ENCODE measurements at regions not wholly inside any gene's neighbourhood (a gene's known extent, or its start where the extent isn't known, plus 50 kb on each side); places are given as distances from the start of the nearest gene placed in this dataset.

- H3K27ac ChIP-seq (ENCODE audit: low read length), result no peak overlapping the region
- CTCF ChIA-PET, result no interaction called here
Observed at GRCh38 chr7:34453150-34453549, 204.9 kb upstream of the NPSR1 start.

GRCh38 chr7:34454381-34454780 lies 203.6 kb upstream of the NPSR1 start:
- DNase-seq, result no peak
- no peak overlapping the region for H3K4me3 ChIP-seq (ENCODE audit: low read length)
- H3K4me1 ChIP-seq (ENCODE audit: insufficient read depth, low read length), result no peaks in the 10 kb centered on the region
- no TSS peak for BruUV-seq (replicated peaks)
- H3F3A ChIP-seq (ENCODE audit: low read length, unreplicated experiment), result no peaks in the 10 kb centered on the region
- intact Hi-C loops (cut with micrococcal nuclease), result no loop called here
- no peaks in the 10 kb centered on the region for H3K9me2 ChIP-seq (replicated peaks; ENCODE audit: low read length)
- no peak for ATAC-seq
- CTCF ChIA-PET, result no interaction called here
- no peak overlapping the region for H2AFZ ChIP-seq (ENCODE audit: low read length)
- no peaks in the 10 kb centered on the region for H3K79me2 ChIP-seq (ENCODE audit: low read length)
- H3K4me2 ChIP-seq (ENCODE audit: low read length), result no peak overlapping the region
- no peaks in the 10 kb centered on the region for H3K27me3 ChIP-seq (ENCODE audit: low read length)
- TF ChIP-seq CTCF (conservative IDR thresholded peaks at IDR 0.05; ENCODE audit: low read depth, low read length), result no peak
- H3K36me3 ChIP-seq (ENCODE audit: low read depth, low read length), result no peaks in the 10 kb centered on the region
- no peak overlapping the region for H3K9ac ChIP-seq (ENCODE audit: low read length)
- H4K20me1 ChIP-seq (ENCODE audit: low read length), result no peaks in the 10 kb centered on the region
- POLR2A ChIA-PET (ENCODE audit: unreplicated experiment), result no interaction called here
- no peak overlapping the region for H3K27ac ChIP-seq (ENCODE audit: low read length)
- H3K9me3 ChIP-seq (ENCODE audit: low read length), result no peaks in the 10 kb centered on the region

More at GRCh38 chr7:34453150-34453549, 204.9 kb upstream of the NPSR1 start:
- TF ChIP-seq EZH2 (IDR thresholded peaks at IDR 0.05; ENCODE audit: low read length, unreplicated experiment) (no peak), EZH2phosphoT487 (IDR thresholded peaks at IDR 0.05; ENCODE audit: borderline replicate concordance, low read length) (no peak), CTCF (conservative IDR thresholded peaks at IDR 0.05; ENCODE audit: low read depth, low read length) (no peak)
- ATAC-seq (no peak), DNase-seq (no peak)
- H3K36me3 ChIP-seq (ENCODE audit: low read depth, low read length), result no peaks in the 10 kb centered on the region
- POLR2A ChIA-PET (ENCODE audit: unreplicated experiment), result no interaction called here
- H3K79me2 ChIP-seq (ENCODE audit: low read length), result no peaks in the 10 kb centered on the region
- no peaks in the 10 kb centered on the region for H3K4me1 ChIP-seq (ENCODE audit: insufficient read depth, low read length)
- H3F3A ChIP-seq (ENCODE audit: low read length, unreplicated experiment), result no peaks in the 10 kb centered on the region
- H3K27me3 ChIP-seq (ENCODE audit: low read length), result no peaks in the 10 kb centered on the region
- no peaks in the 10 kb centered on the region for H3K9me2 ChIP-seq (replicated peaks; ENCODE audit: low read length)
- H3K4me3 ChIP-seq (ENCODE audit: low read length), result no peak overlapping the region
- no peak overlapping the region for H2AFZ ChIP-seq (ENCODE audit: low read length)
- no peaks in the 10 kb centered on the region for H3K9me3 ChIP-seq (ENCODE audit: low read length)
- no TSS peak for BruUV-seq (replicated peaks)
- H3K9ac ChIP-seq (ENCODE audit: low read length), result no peak overlapping the region
- intact Hi-C loops (cut with micrococcal nuclease), result no loop called here
- H3K4me2 ChIP-seq (ENCODE audit: low read length), result no peak overlapping the region
- H4K20me1 ChIP-seq (ENCODE audit: low read length), result no peaks in the 10 kb centered on the region

- ATAC-seq (no peak), DNase-seq (no peak)
- CTCF ChIA-PET, result no interaction called here
- no peak overlapping the region for H3K4me2 ChIP-seq (ENCODE audit: low read length)
- H3K4me3 ChIP-seq (ENCODE audit: low read length), result no peak overlapping the region
- no peaks in the 10 kb centered on the region for H3K4me1 ChIP-seq (ENCODE audit: insufficient read depth, low read length)
- no peaks in the 10 kb centered on the region for H3K9me2 ChIP-seq (replicated peaks; ENCODE audit: low read length)
- no peak overlapping the region for H3K9ac ChIP-seq (ENCODE audit: low read length)
- H4K20me1 ChIP-seq (ENCODE audit: low read length), result no peaks in the 10 kb centered on the region
- H3K79me2 ChIP-seq (ENCODE audit: low read length), result no peaks in the 10 kb centered on the region
- TF ChIP-seq CTCF (conservative IDR thresholded peaks at IDR 0.05; ENCODE audit: low read depth, low read length), result no peak
- no peak for TF ChIP-seq EZH2 (IDR thresholded peaks at IDR 0.05; ENCODE audit: low read length, unreplicated experiment)
- no peak for TF ChIP-seq EZH2phosphoT487 (IDR thresholded peaks at IDR 0.05; ENCODE audit: borderline replicate concordance, low read length)
- no peak overlapping the region for H3K27ac ChIP-seq (ENCODE audit: low read length)
- H2AFZ ChIP-seq (ENCODE audit: low read length), result no peak overlapping the region
- intact Hi-C loops (cut with micrococcal nuclease), result no loop called here
- H3K36me3 ChIP-seq (ENCODE audit: low read depth, low read length), result no peaks in the 10 kb centered on the region
- no peaks in the 10 kb centered on the region for H3K9me3 ChIP-seq (ENCODE audit: low read length)
- H3K27me3 ChIP-seq (ENCODE audit: low read length), result no peaks in the 10 kb centered on the region
- no peaks in the 10 kb centered on the region for H3F3A ChIP-seq (ENCODE audit: low read length, unreplicated experiment)
- POLR2A ChIA-PET (ENCODE audit: unreplicated experiment), result no interaction called here
- BruUV-seq (replicated peaks), result no TSS peak
Observed at GRCh38 chr7:34457329-34457728, 200.7 kb upstream of the NPSR1 start.

Measured in PC-3 (cell line).